ENCODE measurements at regions not wholly inside any gene's neighbourhood (a gene's known extent, or its start where the extent isn't known, plus 50 kb on each side); places are given as distances from the start of the nearest gene placed in this dataset.
"Not testable (repeated sequence)": the region's sequence is repeated elsewhere in the genome, so short reads cannot be mapped to it uniquely, and the experiment has no call there.

DNA sequence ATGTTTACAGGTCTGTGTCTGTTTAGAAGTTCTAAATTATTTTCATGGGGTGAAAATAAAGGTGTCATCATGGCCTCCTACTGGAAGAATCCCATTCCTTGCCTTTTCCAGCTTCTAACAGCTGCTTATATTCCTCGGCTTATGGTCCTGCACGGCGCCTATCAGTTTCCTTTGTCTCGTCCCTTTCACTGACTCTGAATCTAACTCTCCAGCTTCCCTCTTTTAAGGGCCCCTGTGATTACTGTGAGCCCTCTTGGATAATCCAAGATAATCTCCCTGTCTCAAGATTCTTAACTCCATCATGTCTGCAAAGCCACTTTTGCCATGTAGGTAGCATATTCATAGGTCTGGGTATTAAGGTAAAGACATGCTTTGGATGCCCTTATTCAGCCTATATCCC lies 441.0 kb upstream of the ERCC4 start:
- no peak for DNase-seq

DNA sequence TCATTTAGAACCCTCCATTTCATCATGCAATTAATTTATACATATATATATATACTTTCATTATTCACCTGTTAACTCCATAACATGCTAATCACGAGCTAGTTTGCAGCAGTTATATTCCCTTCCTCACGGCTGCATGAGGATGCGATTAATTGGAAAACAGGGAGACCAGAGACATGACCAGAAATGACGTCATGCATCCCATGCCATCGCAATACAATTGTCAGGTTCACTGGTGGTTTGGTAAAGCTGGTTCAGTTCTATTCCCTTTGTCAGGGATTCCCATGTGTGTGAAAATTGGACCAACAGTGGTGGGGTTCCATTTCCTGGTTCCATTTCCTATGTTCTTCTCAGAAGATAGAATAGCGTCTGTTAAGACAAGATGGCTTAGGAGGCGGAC lies 440.4 kb upstream of the ERCC4 start:
- DNase-seq: no peak

DNA sequence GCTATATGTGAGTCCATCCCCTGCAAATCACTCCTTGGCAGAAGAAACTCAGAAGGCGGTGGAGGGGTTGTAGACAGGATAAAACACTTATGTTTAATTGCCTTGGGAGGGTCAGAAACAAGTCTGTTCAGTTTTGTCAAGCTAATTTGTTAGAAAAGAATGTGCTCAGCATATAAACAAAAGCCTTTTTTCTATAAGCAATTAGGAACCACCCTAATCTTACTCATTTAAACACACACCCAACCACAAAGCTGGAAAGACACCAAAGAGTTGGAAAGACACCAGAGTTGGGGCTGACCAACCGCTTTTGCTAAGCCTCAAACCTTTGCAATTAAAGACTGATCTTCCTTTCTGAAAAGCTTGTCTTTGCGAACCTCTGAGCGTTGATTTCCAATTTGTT lies 439.2 kb upstream of the ERCC4 start:
- no peak for DNase-seq

DNA sequence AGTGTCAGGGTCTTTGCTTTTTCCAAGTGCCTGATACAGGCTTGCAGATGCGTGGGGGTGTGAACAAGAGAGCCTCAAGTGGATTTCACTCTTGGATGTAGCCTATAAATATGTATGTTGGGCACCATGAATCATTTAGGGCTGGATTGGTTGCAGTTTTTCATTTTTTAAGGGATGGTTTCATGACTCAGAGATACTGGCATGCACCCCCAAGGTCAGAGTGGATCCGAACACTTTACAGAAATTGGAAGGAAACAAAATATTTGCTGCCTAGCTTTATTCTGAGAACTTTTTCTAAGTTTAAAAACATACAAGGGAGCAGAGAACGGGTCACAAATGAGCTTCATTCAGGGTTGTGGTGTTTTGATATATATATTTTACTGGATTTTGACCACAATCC lies 436.8 kb upstream of the ERCC4 start:
- DNase-seq: no peak

DNA sequence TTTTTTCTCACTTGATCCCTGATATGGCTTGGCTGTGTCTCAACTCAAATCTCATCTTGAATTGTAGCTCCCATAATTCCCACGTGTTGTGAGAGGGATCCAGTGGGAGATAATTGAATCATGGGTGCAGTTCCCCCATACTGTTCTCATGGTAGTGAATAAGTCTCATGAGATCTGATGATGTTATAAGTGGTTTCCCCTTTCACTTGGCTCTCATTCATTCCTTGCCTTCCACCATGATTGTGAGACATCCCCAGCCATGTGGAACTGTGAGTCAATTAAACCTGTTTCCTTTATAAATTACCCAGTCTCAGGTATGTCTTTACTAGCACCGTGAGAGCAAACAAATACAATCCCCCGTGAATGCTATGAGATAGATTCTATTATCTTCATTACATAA lies 430.5 kb upstream of the ERCC4 start:
- DNase-seq: not testable (repeated sequence)

DNA sequence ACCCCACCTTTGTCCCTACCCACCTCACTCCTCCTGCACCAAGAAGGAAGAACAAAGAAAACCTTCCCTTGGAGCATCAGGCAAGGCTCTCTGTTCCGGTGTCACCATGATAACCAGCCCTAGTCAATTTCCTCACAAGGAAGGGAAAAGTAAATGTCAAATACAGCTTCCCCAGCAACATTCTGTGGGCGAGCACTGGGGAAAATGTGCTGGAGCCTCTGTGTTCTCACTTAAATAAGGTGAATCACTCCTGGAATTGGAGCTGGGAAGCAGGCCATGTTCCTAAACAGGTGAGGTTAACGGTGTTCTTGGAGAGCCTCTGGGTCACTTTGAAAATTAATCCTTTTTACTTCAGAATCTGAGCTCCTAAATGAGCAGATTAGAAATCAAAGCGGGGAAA lies 427.9 kb upstream of the ERCC4 start:
- no peak for DNase-seq

DNA sequence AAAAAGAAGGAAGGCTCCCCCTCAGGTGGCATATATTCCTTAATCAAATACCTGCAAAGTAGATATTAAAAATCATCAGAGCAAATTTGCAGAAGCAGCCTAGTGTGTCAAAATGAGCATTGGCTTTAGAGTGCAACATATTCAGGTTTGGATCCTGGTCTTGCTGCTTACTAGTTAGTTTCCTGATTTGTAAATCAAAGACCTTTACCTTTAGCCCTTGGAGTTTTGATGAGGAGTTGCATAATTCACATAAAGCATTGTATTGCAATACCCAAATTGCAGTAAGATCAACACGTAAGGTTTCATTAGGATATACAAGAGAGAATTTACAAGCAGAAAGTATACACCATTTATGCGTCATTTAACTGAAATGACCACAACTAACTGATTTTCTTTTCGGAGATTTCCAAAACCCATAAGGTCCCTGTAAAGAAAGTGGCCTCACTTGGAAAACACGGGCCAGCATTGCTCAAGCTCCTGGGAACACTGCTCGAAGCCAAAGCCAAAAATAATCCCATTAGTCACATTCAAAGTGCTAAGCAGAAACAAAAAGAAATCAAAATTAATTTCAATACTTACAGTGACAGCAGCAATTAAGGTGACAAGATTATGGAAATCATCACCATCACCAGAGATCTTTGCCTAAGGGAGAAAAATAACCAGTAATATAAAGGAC lies 415.9 kb upstream of the ERCC4 start:
- DNase-seq: no peak

DNA sequence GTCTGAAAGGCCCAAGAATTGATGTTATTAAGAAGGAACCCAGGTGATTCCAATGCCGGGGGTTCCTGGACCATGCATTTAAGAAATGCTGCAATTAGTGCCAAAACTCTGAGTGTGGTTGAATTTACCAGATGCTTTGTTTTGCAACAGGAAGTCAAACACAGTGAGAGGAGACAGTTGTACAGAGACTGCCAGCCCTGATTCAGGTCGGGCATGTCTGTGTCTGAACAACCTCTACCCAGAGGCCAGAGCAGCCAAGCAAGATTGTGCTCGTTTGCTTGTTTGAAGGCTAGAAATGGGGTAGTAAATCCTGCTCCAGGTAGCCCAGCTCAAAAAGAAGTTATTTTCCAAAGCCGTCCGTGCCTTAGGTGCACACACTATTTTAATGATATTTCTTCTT lies 412.4 kb upstream of the ERCC4 start:
- DNase-seq: no peak

DNA sequence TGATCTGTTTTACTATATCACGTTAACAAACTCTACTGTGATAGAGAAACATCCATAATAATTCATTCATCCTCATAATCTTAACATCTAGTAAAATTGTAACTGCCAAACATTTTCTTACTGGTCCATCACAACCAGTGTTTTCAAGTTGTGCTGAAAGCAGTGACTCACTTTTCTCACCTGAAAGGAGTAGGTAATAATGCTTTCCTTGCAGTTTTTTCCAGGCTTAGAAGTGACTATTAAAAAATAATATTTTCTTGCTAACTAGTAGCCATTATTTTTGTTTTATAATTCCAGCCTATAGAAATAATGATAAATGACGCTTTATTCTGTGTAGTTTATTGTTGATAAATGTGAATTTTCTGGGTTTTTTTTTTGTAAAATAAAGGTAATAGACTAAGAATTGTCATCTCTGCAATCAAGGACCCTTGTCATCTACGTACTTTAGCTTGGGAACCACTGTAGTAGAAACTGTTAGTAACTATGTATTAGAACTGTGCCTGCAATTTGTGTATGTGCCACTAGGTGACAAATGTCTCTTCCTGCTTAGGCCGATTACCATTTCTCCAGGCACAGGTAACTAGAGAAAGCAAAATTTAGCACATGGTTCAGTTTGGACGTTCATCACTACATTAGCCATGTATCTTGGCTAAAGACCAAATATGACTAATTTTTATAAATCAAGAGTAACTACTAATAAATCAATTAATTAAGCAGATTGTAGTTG lies 409.4 kb upstream of the ERCC4 start:
- DNase-seq: no peak

DNA sequence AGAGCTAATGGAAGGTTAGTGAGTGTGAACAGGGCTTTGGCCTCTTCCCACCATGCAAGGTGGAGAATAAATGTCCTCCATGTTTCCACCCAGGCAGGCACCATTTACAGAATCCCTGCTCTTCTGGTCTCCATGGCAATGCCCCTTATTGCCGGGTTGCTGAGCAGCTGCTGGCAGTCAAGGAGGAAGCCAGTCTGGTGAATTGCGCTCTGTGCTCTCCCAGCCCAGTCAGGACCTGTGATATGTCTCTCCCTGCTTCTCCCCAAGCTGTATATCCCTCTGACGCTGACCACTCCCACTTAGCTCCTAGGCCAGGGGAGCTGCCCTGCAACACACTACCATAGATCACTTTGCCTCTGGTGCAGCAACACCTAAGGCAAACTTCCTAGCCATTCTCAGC lies 402.1 kb upstream of the ERCC4 start:
- no peak for DNase-seq

DNA sequence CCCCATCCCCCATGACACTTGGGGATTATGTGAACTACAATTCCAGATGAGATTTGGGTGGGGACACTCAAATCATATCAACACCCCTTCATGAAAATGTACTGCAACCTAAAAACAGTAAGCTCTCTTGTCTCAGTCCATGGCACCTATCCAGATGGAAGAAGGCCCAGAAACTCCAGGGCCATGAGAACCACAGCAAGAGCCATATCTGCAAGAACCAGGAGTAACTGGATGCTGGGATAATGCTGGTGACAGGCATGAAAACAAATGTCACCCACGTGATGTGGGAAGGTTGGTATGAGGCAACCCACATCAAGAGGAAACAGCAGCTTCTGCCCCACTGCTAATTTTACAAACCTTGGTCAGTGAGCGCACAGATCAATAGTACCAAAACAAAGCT lies 400.1 kb upstream of the ERCC4 start:
- DNase-seq: no peak

DNA sequence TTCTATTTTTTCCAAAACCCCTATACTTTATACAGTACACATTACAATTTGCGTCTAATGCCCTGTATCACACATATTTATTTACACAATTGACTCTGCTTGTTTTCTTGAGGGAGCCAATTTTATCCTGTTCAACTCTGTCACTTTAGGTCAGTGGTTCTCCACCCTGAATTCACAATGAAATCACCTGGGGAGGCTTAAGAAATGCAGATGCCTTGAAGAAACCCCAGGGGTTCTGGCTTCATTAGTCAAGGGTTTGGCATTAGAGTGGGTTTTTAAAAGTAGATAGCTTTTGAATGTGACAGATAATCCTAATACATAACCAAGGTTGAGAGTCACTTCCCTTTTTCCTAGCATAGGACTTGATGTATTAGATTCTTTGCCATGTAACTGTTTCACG lies 398.6 kb upstream of the ERCC4 start:
- no peak for DNase-seq

DNA sequence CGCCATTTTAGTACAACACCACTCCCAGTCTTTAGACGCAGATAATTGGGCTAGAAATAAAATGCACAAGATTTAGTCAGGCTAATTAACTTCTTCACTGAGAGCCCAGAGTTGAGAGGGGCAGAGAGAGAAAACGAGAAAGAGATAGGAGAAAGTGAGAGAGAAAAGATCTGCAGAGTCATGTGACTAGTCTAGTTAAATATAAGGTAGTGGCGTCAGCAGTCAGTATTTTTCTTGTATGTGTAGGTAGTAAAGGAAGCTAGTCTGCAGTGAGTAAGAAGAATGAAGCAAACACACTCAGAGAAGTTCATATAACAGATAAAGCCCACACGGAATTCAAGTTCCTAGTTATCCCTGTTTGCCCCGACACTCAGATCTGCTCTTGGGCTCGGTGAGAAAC lies 392.6 kb upstream of the ERCC4 start:
- DNase-seq: no peak

DNA sequence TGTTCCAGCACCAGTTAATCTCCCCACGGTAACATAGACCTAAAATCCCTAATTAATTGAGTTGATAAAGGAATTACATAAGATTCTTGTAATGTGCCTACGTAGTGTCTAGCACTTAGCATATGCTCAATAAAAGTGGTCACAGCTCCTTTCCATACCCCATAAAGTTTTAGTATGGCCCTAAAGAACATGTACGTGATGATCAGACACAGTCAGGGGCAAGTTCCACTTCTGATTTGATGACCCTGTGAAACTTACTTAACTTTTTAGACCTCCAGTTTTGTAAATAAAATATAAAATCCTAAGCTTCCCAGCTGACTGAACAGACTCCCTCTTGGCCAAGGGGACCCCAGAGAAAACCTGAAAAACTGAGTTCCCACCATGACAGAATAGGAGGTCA lies 391.3 kb upstream of the ERCC4 start:
- DNase-seq: no peak

DNA sequence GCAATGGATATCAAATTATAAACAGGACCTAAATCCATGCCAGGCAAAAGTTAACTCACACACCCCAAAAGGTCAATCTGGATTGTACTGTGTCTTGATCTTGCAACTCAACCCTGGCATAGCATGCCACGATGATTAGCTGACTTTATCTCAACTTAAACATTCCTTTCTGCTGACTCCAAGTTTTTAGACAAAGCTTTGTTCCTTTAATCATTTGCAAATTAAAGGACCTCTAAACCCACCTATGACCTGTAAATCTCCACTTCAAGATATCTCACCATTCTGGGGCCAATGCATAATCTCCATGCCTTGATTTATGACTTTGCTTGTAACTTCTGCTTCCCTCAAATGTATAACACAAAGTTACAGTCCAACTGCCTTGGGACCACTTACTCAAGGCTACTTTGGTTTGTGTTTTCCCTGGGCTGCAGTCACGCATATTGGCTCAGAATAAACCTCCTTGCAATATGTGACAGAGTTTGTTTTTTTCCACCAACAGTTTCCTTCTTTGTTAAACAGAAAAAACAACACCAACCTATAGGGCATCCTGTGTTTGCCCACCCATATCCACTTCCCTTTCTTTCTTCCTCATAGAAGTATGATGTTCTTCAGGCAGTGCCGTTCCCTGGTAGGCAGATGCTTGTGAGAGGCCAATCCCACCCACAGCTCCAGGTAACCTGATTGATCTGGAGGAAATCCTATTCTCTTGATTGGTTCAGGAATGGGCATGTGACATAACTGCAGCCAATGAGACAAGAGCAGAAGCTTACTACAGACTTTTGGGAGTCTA lies 390.6 kb upstream of the ERCC4 start:
- no peak for DNase-seq

DNA sequence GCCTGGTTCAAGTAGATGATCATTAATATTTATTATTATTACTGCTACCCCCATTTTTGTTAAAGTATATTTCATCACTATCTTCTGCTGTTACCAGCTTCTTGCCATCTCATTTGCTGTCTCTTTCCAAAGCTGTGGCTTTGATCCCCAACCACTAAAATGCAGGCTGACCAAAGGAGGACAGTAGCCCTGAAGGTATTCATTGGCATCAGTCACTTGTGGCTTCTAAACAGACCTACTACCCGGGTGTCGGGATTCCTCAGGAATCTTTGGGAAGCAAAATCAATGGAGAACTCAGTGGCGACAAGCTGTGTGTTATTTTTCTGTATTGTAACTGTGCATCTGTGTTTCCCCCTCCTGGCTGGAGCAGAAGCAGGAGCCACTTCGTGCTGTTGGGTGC lies 379.2 kb upstream of the ERCC4 start:
- DNase-seq: no peak

DNA sequence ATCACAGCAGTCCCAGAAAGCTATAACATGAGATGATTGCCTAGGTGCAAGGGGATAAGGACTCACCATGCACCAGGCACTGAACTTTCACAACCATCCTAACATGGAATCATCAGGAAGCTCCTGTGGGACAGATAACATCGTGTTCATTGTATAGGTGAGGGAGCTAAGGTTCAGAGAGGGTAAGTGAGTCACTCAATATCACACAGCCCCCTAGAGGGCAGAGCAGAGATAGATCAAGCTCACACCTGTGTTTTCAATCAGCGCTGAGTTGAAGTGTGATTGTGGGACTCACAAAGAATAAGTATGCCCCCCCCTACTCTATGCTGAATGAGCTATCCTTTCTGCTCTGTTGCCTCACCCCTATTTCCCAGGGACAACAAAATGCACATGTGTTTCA lies 377.7 kb upstream of the ERCC4 start:
- no peak for DNase-seq

DNA sequence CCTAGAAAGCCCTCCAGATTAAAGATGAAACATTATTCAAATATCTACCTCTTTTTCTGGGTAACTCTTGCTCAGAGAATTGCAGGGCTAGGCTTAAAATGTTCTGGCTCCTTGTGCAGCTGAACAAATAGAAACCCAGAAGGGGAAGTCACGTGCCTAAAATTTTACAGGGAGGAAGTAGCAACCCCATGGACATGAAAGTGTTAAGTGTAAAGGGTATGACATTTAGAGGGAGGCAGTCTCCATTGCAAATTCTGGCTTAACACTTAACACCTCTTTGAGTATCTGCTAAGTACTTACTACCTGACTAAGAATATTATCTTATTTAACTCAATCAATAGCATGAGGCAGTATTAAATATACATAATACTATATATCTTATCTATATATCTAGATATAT lies 376.1 kb upstream of the ERCC4 start:
- no peak for DNase-seq

DNA sequence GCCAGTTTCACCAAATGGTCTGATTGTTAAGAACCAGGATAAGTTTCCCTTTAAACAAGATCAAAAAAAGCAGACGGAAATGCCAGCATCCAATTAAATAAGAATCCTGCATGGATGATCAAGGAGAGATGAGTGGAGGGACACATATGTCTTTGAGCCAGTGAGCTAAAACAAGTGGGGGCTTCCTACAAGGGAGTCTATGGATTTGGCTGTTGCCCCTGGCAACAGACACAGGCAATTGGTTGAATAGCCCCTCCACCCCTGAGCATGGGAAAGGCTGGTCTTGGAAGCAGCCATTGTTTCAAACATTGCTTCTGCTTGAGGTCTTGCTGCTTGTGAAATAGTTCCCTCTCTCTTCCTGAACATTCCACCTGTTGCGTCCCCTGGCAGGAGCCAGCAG lies 374.7 kb upstream of the ERCC4 start:
- DNase-seq: no peak

DNA sequence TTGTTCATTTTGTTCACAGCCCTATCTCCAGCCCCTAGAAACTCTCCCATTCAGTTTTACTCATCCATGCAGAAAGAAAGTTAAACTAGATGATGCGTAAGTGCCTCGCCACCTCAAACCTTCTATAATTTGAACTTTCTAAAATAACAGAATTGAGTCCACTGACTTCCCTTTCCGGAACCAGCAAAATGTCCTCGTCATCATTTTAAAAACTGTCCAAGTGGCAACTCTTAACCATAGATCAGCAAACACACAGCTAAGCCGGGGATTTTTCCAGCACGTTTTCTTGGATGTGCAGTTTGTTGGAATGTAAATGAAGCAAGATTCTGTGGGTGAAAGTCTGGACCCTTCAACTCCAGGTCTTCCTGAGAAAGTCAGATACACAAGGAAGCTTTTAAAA lies 369.7 kb upstream of the ERCC4 start:
- no peak for DNase-seq

DNA sequence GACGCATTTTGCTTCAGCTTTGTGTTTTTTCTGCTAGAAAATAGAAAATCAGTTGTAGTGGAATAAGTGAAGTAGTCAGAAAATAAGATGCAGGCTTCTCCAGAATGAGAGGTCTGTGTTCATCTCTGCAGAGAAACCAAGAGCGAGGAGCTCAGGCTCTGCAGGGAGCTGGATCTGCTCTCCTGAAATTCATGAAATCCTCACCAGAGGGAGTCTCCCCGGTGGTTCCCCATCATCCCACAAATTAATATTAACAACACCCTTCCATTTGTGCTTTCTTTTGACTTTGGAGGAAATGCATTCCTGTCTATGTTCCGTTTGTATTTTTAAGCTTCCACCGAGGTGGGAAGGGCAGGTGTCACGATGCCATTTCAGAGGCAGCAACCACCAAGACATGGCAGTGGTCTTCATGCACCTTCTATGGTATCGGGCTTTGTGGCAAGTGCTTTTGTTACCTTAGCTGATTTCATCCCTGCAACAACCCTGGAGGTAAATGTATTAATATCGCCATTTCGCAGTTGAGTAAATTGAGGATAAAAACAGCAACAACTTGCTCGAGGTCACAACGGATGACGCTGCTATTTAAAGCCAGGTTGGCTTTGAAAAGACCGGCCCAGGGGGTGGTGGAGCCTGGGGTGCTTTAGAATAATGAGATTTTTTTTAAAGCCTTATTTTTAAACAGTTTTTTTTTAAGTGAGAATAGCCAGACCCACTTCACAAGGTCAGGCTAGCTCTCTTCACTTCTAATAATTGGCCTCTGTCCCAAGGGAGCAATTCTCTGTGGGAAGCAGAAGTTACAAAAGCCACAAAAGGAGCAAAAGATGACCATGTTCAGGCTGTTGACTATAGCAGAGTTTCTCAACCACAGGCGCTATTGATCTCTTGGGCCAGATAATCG lies 367.6 kb upstream of the ERCC4 start:
- DNase-seq: no peak

DNA sequence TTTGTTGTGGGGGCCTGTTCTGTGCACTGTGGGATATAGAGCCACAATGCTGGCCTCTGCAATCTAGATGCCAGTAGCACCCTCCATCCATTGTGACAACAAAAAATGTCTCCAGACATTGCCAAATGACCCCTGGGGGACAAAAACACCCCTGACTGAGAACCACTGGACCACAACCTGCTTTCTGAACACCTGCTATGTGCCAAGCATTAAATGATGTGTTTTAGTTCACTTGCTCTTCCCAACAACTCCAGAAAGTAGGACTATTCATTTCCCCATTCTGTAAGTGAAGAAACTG lies 367.0 kb upstream of the ERCC4 start:
- no peak for DNase-seq

DNA sequence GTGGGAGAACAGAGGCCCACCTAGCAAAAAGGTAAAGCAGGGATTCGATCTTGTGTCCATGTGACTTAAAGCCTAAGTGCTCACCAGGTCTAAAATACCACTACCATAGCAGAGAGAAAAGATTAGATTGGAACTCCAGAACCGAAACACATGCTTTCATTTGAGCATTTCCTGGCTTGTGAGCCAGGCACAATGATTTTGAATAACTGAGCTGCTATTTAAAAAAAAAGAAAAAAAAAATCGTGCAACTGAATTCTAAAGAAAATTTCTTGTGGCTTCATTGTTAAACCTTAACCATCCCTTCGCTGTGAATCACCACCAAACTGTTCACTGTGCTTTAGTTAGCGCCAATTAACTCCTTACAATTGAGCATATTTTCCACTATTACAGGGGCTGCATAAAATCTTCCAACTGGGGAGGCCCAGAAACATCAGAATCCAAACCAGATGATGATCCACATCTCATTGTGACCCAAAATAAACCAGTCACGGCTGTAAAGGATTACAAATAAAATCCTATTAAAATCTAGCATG lies 366.4 kb upstream of the ERCC4 start:
- no peak for DNase-seq

Data from activated CD4-positive, alpha-beta T cell treated with anti-CD3 and anti-CD28 coated beads, Interleukin-10, Interleukin-2, amounts not matched to agents 100 ng/mL and 50 ng/mL, durations not matched to agents 16 hours and 8 hours (primary cell).